ENCODE measurements at regions not wholly inside any gene's neighbourhood (a gene's known extent, or its start where the extent isn't known, plus 50 kb on each side); places are given as distances from the start of the nearest gene placed in this dataset.

- no peak for TF ChIP-seq CTCF (IDR thresholded peaks at IDR 0.05)
Measured at GRCh38 chr14:34069854-34070582, 119.1 kb upstream of the EGLN3 start.

GRCh38 chr14:34067587-34067986 is 116.7 kb upstream of the EGLN3 start:
- TF ChIP-seq CTCF (IDR thresholded peaks at IDR 0.05) = no peak

- TF ChIP-seq CTCF (IDR thresholded peaks at IDR 0.05) = no peak
Measured at GRCh38 chr14:34065690-34066391, 115.0 kb upstream of the EGLN3 start.

- TF ChIP-seq CTCF (IDR thresholded peaks at IDR 0.05) = no peak
Measured at GRCh38 chr14:34065236-34065635, 114.4 kb upstream of the EGLN3 start.

GRCh38 chr14:34064349-34064748 is 113.5 kb upstream of the EGLN3 start:
- no peak for TF ChIP-seq CTCF (IDR thresholded peaks at IDR 0.05)

- no peak for TF ChIP-seq CTCF (IDR thresholded peaks at IDR 0.05)
Measured at GRCh38 chr14:34063470-34064164, 112.7 kb upstream of the EGLN3 start.

- TF ChIP-seq CTCF (IDR thresholded peaks at IDR 0.05) = no peak
Measured at GRCh38 chr14:34063042-34063441, 112.2 kb upstream of the EGLN3 start.
